ENCODE measurements at regions not wholly inside any gene's neighbourhood (a gene's known extent, or its start where the extent isn't known, plus 50 kb on each side); places are given as distances from the start of the nearest gene placed in this dataset.

GRCh38 chr6:14440215-14440910, 322.8 kb downstream of the CD83 start:
- DNase-seq, result no peak

DNA sequence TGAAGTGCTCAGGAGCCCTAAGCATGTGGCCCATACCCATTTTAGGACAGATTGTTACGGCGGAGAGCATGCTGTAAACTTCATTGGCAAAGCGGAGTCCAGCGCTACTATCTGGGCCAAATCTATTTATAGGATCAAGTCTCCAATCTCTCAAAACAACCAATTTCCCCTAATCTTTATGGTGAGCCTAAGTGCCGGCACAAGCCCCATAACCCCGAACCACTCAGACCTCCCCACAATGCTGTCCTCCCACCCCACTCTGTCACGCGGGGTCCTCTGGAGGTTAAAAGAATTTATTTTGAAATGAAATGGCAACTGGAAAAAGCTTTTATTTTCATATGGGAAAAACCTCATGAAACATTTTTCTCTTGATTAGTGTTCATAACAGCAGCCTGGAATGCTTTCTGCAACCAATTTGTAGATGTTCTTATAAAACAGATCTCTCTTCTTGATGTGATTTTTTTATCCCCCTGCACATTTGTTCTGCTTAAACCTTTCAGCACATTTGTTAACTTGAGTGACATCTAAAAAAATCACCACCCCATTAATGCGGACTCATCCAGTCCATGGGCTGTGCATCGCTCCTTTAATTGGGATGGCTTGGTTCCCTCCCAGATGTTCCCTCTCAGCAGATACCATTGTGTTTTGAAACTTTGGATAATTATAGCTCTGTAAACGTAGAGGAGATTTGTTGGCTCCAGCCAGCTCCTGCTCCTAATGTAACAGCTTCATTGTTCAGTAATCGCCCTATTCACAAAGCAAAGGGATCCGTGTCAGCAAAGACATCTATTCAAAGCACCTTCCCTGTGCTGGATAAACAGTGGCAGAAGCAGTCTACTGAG, 323.6 kb downstream of the CD83 start:
- DNase-seq, result no peak

DNA sequence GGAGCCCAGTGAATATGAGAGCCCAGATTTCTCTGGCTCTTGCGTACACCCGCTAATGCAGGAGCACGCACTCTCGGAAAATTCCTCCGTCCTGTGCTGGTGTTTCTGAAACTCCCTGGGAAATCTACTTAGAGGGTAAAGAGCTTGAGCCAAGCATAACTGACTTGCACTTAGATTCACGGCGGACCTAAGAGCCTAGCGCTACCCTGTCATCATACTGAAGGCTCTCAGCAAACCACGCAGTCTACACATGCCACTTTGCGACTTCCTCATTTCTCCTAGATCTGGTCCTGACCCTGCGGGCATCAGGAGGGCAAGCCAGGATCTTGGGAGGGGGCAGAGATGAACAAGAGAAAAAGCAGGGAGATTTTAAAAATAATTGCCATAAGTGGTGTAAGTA, 324.7 kb downstream of the CD83 start:
- no peak for DNase-seq

GRCh38 chr6:14443629-14444268, 326.2 kb downstream of the CD83 start:
- no peak for DNase-seq

DNA sequence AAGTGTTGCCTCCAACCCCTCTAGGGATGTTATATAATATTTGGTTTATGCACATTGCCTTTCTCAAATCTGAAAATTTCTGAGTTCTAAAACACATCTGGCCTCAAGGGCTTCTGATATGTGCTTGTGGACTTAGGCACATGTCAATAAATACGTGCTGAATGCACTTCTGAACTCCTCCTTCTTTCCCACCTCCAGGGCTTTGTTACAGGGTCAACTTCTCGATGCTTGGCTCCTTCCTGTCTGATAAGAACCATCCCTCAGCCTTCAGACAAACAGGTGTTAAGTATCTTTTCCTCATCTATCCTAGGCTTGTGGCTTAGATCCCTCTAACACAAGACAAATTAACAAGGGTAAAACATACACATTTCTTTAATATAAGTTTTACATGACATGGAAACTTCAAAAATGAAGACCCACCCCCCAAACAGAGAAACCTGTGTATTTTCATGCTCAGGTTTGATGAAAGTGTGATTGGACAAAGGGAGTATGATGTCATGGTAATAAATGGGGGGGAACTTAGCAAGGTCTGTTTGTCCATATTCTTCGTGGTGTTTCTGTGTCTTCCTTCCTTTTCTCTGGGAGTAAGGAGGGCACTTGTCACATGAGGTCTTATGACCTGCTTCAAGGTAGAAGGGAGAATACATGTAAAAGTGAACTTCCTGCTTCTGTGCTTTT, 326.9 kb downstream of the CD83 start:
- DNase-seq, result no peak

- no peak for DNase-seq
These were observed 329.7 kb downstream of the CD83 start for GRCh38 chr6:14447240-14447639.

GRCh38 chr6:14448246-14448645, 330.7 kb downstream of the CD83 start:
- no peak for DNase-seq

DNA sequence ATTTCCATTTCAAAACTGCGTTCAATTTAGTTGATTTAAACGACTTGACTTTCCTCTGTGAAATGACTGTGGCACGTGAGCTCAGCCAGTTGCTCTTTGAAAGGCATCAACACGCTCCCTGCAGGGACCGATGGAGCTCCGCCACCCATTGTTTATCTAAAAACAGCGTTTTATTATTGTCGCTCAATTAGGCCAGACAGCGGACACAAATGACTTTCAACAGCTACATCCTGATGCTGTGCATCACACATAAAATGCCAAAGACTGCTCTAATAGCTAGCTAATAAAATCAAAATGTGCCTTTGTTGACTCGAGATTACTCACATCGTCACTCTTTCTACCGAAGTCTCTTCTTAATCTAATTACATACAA, 332.5 kb downstream of the CD83 start:
- DNase-seq, result no peak

- no peak for DNase-seq
These were observed 333.0 kb downstream of the CD83 start for GRCh38 chr6:14450578-14450977.

GRCh38 chr6:14451594-14452374, 334.2 kb downstream of the CD83 start:
- no peak for DNase-seq

DNA sequence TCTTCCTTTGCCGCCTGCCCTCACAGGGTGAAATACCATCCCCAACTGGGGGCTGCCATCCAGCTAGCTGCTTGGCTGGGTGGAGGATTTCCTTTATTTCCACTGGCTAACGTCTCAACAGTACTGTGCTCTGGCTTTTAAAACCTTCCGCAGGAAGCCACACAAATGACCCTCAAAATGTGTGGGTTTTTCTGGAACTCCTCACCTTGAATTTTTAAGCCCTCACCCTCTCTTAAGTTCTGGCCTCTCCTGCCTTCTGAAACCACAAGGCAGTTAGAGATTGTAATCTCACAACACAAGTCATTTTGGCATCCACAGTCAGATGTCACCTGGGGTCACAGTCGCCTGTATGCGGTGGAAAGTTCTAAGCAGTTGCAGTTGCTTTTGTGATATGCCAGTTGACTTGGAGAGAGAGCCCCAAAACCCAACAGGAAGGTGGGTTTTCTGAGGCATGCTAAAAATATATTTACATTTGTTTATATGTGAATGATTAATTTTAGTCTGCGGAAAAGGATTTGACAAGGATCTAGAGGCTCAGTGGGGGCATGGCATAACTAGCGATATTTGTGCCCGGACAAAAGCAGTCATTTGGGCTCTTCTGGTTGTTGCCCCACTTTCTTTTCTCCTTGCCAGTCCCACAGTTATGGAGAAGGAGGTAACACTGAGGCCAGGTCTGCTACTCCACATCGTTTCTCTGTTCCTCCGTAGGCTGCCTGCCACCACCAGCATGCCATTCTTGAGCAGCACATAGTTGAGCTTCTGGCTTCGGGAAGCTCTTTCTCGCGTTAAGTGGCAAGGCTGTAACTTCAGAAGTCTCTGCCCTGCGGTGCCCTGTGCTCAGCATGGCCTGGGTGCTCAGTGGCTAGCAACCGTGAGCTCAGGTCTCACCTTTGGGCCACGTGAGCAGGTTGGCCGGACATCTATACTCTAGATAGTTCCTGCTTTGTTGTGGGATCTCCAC, 335.3 kb downstream of the CD83 start:
- DNase-seq, result peak; percentile 100

- DNase-seq, result no peak
These were observed 336.3 kb downstream of the CD83 start for GRCh38 chr6:14453712-14454472.

DNA sequence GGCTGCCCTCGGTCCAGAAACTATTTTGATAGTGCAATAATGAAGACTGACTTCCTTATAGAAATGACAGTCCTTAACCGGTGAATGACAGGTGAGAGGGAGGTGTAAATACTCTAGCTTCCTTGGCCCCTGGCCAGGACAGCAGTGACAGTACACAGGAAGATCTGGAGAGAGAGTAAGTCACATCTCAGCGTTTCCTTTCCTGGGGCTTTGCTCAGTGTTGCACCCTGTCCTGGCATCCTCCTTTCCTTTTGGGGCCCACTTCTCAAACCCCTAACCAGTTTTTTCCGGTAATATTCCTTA, 336.9 kb downstream of the CD83 start:
- no peak for DNase-seq

GRCh38 chr6:14455427-14455826, 337.9 kb downstream of the CD83 start:
- no peak for DNase-seq

DNA sequence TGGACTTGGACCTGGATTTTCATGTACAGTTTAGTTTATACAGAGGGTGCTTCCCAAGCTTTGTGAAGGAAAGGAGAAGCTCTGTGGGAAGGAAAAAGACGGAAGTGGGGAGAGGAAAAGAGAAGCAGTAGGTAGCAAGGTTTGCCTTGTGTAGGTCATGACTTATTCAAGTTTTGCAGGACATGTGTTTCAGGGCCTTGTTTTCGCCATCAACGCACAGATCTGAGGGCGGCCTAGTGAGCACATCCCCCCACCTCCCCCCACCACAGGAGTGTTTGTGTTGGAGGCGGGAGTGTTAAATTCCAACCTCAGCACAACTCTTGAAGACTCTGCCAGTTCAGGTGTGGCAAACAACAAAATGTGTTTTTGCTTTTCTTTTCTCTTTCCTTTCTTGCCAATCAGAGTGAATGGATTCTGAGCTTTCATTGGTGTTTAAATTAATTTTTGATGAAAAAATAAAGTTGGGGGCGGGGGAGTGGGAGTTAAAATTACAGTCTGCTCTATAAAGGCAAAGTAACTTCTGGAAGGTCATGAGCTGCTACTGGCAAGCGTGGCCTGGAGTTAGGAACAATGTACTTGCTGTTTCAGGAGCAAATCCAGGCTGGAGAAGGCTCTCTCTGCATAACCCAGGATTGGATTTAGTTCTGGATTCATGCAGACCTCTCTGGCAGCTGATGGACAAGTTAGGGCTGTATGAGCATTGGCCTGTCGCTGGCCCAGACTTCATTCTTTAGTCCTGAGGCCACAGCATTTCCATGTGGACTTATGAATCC, 338.5 kb downstream of the CD83 start:
- no peak for DNase-seq

- DNase-seq, result no peak
These were observed 339.4 kb downstream of the CD83 start for GRCh38 chr6:14456941-14457340.

DNA sequence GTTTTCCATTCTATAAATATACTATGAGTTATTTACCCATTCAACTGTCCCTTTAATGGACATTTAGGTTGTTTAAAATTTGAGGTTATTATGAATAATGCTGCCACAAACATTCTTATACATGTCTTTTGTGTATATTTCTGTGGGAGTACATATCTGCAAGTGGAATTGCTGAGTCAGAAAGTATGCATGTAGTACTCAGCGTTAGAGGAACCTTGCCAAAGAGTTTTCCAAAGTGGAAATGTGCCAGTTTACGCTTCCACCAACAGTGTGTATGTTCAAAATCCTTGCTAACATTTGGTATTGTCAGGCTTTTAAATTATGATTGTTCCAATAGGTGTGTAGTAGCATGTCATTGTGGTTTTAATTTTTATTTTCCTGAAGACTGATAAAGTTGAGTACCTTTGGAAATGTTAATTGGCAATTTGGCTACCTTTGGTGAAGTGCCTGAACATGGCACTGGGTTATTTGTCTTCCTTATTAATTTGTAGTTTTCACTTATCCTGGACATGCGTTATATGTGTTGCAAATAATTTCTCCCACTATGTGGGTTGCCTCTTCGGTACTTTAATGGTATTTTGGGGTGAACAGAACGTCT, 341.2 kb downstream of the CD83 start:
- DNase-seq, result no peak

- no peak for DNase-seq
These were observed 341.7 kb downstream of the CD83 start for GRCh38 chr6:14459315-14459714.

DNA sequence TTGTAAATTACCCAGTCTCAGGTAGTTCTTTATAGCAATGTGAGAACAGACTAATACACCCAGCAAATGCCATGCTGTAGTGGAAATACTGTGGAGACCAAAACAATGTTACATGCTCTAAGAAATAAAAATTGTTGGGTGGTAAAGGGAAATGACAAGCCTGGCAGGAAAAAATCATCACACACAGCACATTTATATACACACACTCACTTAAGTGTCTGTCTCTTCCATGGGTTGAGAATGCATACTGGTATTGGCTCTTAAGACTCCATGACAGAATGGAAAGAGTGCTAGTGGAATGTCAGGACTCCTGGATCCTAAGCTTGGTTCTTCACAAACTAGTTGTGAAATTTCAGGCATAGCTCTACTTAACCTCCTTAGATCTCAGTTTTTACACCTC, 343.0 kb downstream of the CD83 start:
- DNase-seq, result no peak

DNA sequence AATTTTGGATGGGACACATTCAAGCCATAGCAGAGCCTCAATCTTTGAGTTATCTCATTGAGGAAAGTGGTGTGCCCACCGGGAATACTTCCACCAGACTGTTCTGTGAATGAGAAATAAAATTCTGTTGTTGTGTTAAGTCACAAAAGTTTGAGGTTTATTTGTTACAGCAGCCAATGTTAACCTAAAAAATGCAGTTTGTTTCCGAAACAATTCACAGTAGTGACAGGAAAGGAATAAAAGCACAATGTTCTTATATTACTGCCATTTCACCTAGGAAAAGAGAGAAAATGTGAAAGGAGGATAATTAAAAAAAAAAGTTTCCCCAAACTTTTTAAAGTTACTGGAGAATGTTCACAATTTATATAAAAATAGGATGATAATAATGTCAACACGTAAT, 344.6 kb downstream of the CD83 start:
- no peak for DNase-seq
